ENCODE measurements at regions not wholly inside any gene's neighbourhood (a gene's known extent, or its start where the extent isn't known, plus 50 kb on each side); places are given as distances from the start of the nearest gene placed in this dataset.

DNA sequence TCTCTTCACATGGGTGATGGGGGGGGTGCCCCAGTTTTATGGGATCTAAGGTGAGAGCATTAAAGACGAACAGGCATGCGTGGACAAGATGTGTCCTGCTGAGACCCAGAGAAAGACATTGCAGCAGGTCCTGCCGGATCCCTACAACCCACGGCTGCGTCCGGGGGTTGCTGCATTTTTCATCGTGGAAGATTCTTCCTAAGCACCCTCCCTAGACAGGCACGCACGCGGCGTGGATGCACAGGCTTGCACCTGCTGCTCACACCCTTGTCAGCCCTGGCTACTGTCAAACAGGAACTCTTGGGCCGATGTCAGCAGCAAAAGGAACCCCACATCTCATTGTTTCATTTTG is 280.6 kb upstream of the RTL1 start:
- TF ChIP-seq MXI1 (IDR thresholded peaks at IDR 0.05; ENCODE audit: low read depth, low read length) (no peak), RCOR1 (IDR thresholded peaks at IDR 0.05; ENCODE audit: low read length) (no peak), EZH2phosphoT487 (IDR thresholded peaks at IDR 0.05; ENCODE audit: borderline replicate concordance, low read depth) (no peak), NFIC (IDR thresholded peaks at IDR 0.05; ENCODE audit: borderline replicate concordance) (no peak), RAD21 (IDR thresholded peaks at IDR 0.05; ENCODE audit: low read length) (no peak)
- TF ChIP-seq, protein P1, sequence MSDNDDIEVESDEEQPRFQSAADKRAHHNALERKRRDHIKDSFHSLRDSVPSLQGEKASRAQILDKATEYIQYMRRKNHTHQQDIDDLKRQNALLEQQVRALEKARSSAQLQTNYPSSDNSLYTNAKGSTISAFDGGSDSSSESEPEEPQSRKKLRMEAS (IDR thresholded peaks at IDR 0.05; ENCODE audit: low read depth) = no peak
- TF ChIP-seq, protein P2, sequence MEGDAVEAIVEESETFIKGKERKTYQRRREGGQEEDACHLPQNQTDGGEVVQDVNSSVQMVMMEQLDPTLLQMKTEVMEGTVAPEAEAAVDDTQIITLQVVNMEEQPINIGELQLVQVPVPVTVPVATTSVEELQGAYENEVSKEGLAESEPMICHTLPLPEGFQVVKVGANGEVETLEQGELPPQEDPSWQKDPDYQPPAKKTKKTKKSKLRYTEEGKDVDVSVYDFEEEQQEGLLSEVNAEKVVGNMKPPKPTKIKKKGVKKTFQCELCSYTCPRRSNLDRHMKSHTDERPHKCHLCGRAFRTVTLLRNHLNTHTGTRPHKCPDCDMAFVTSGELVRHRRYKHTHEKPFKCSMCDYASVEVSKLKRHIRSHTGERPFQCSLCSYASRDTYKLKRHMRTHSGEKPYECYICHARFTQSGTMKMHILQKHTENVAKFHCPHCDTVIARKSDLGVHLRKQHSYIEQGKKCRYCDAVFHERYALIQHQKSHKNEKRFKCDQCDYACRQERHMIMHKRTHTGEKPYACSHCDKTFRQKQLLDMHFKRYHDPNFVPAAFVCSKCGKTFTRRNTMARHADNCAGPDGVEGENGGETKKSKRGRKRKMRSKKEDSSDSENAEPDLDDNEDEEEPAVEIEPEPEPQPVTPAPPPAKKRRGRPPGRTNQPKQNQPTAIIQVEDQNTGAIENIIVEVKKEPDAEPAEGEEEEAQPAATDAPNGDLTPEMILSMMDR (IDR thresholded peaks at IDR 0.05) = no peak
- TF ChIP-seq, protein P3, sequence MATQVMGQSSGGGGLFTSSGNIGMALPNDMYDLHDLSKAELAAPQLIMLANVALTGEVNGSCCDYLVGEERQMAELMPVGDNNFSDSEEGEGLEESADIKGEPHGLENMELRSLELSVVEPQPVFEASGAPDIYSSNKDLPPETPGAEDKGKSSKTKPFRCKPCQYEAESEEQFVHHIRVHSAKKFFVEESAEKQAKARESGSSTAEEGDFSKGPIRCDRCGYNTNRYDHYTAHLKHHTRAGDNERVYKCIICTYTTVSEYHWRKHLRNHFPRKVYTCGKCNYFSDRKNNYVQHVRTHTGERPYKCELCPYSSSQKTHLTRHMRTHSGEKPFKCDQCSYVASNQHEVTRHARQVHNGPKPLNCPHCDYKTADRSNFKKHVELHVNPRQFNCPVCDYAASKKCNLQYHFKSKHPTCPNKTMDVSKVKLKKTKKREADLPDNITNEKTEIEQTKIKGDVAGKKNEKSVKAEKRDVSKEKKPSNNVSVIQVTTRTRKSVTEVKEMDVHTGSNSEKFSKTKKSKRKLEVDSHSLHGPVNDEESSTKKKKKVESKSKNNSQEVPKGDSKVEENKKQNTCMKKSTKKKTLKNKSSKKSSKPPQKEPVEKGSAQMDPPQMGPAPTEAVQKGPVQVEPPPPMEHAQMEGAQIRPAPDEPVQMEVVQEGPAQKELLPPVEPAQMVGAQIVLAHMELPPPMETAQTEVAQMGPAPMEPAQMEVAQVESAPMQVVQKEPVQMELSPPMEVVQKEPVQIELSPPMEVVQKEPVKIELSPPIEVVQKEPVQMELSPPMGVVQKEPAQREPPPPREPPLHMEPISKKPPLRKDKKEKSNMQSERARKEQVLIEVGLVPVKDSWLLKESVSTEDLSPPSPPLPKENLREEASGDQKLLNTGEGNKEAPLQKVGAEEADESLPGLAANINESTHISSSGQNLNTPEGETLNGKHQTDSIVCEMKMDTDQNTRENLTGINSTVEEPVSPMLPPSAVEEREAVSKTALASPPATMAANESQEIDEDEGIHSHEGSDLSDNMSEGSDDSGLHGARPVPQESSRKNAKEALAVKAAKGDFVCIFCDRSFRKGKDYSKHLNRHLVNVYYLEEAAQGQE (IDR thresholded peaks at IDR 0.05; ENCODE audit: low read depth, low read length) = no peak

Measured in SK-N-SH (cell line).